Peyer's patch (tissue), 4 donors: ENCODE measurements at regions not wholly inside any gene's neighbourhood (a gene's known extent, or its start where the extent isn't known, plus 50 kb on each side); places are given as distances from the start of the nearest gene placed in this dataset.

Experiments used
- CTCF ChIP-seq, 6 experiments: fragments of 450-650 bp in 4 of 6; fragments of 200-600 bp in 2 of 6; sonication (generic) in 1 of 6; IDR thresholded peaks; one replicate each; pipeline ENCODE4 v1.5.1; 2017 to 2019; ENCODE audit warnings: antibody characterized with exemption in 6 of 6, mild to moderate bottlenecking in 3 of 6, moderate library complexity in 1 of 6
- POLR2A ChIP-seq, 2 donors: fragments of 450-650 bp; IDR thresholded peaks; one replicate each; pipeline ENCODE4 v1.5.1; 2017; ENCODE audit warnings: antibody characterized with exemption in 2 of 2, mild to moderate bottlenecking in 2 of 2, moderate library complexity in 2 of 2

- no peak for TF ChIP-seq CTCF (IDR thresholded peaks at IDR 0.05)
- no peak for TF ChIP-seq POLR2A (IDR thresholded peaks at IDR 0.05)
Observed at GRCh38 chr16:52350031-52350642, 196.8 kb downstream of the TOX3 start.
